H1 (cell line): ENCODE measurements at regions not wholly inside any gene's neighbourhood (a gene's known extent, or its start where the extent isn't known, plus 50 kb on each side); places are given as distances from the start of the nearest gene placed in this dataset.
"Not testable (repeated sequence)": the region's sequence is repeated elsewhere in the genome, so short reads cannot be mapped to it uniquely, and the experiment has no call there.

Experiments used
- CTCF ChIA-PET: fragments of 300-600 bp; sonication (Branson Sonifier 250); formaldehyde crosslinking; loops from one replicate; lab custom pipeline; 2021; ENCODE audit not compliant: partially characterized antibody; lab: Charles Lee
- POLR2A ChIA-PET: fragments of 300-600 bp; sonication (Branson Sonifier 250); formaldehyde crosslinking; loops from one replicate; lab custom pipeline; 2021; ENCODE audit warnings: inconsistent platforms; ENCODE audit not compliant: partially characterized antibody; lab: Charles Lee
- DNase-seq, 2 experiments: peaks; one replicate each; pipeline versions ENCODE4 v3.0.0 to v3.0.0-alpha.2; 2010 to 2022; ENCODE audit warnings: low spot score in 2 of 2, low read depth in 1 of 2, mixed read lengths in 1 of 2
- FAIRE-seq: peaks from 2 replicates; lab custom pipeline; 2011; peaks lifted over from hg19 to GRCh38; lab: Jason Lieb, UNC
- H2AFZ ChIP-seq: 2 replicates; pipeline ENCODE4 v1.8.1; 2012; ENCODE audit warnings: low read length, inconsistent platforms
- H2AK5ac ChIP-seq: 2 replicates; pipeline ENCODE4 v1.6.1; 2013; ENCODE audit warnings: low read depth, low read length
- H2BK120ac ChIP-seq: replicated peaks from 2 replicates; pipeline ENCODE3; 2013; ENCODE audit warnings: low read depth, low read length, inconsistent platforms
- H2BK12ac ChIP-seq: 2 replicates; pipeline ENCODE4 v1.6.1; 2013; ENCODE audit warnings: low read depth, low read length
- H2BK15ac ChIP-seq: 2 replicates; pipeline ENCODE4 v1.6.1; 2013; ENCODE audit warnings: low read length
- H2BK20ac ChIP-seq: 2 replicates; pipeline ENCODE4 v1.6.1; 2013; ENCODE audit warnings: low read length
- H2BK5ac ChIP-seq: 2 replicates; pipeline ENCODE4 v1.6.1; 2013; ENCODE audit warnings: low read depth, low read length
- H3K14ac ChIP-seq: 2 replicates; pipeline ENCODE4 v1.6.1; 2013; ENCODE audit warnings: inconsistent platforms; ENCODE audit not compliant: insufficient read length
- H3K18ac ChIP-seq: 2 replicates; pipeline ENCODE4 v1.6.1; 2013; ENCODE audit warnings: low read length; ENCODE audit errors: extremely low read depth
- H3K23ac ChIP-seq: 2 replicates; pipeline ENCODE4 v1.6.1; 2013; ENCODE audit warnings: inconsistent platforms; ENCODE audit not compliant: insufficient read length
- H3K23me2 ChIP-seq: 2 replicates; pipeline ENCODE4 v1.6.1; 2013; ENCODE audit warnings: low read depth, low read length
- H3K27ac ChIP-seq: 2 replicates; pipeline ENCODE4 v1.6.1; 2011; ENCODE audit warnings: low read depth, low read length, inconsistent platforms
- H3K27me3 ChIP-seq, 4 experiments: replicated peaks in 1 of 4; 1 replicate in 1 of 4; 2 replicates in 3 of 4; pipeline versions ENCODE4 v1.6.1 to v1.8.1; 2011 to 2013; ENCODE audit warnings: low read length in 3 of 4, mild to moderate bottlenecking in 3 of 4, inconsistent platforms in 2 of 4, mixed read lengths in 2 of 4, moderate library complexity in 1 of 4; ENCODE audit not compliant: control insufficient read depth in 3 of 4, insufficient read depth in 3 of 4; ENCODE audit errors: extremely low read depth in 1 of 4
- H3K36me3 ChIP-seq, 4 experiments: 2 replicates each; pipeline versions ENCODE4 v1.6.1 to v1.8.1; 2011 to 2013; ENCODE audit warnings: mild to moderate bottlenecking in 4 of 4, low read length in 3 of 4, moderate library complexity in 2 of 4, control low read depth in 1 of 4, inconsistent platforms in 1 of 4; ENCODE audit not compliant: insufficient read depth in 4 of 4, control insufficient read depth in 2 of 4
- H3K4ac ChIP-seq: replicated peaks from 2 replicates; pipeline ENCODE3; 2013; ENCODE audit warnings: low read length, low read depth, mixed read lengths, inconsistent platforms; ENCODE audit not compliant: insufficient read length
- H3K4me1 ChIP-seq, 4 experiments: replicated peaks in 1 of 4; 1 replicate in 1 of 4; 2 replicates in 3 of 4; pipeline versions ENCODE4 v1.6.1 to v1.8.1; 2011 to 2013; ENCODE audit warnings: low read length in 3 of 4, inconsistent platforms in 2 of 4, mixed read lengths in 1 of 4; ENCODE audit not compliant: insufficient read depth in 4 of 4, control insufficient read depth in 3 of 4
- H3K4me2 ChIP-seq, 2 experiments: 2 replicates each; pipeline versions ENCODE4 v1.6.1 to v1.8.1; 2011 to 2013; ENCODE audit warnings: low read depth in 2 of 2, low read length in 2 of 2, control low read depth in 1 of 2, inconsistent platforms in 1 of 2, mild to moderate bottlenecking in 1 of 2; ENCODE audit not compliant: insufficient read depth in 1 of 2
- H3K4me3 ChIP-seq, 4 experiments: fragments of 200-600, 300-600 bp in 1 of 4; sonication (generic), shearing (Covaris generic), sonication (Bioruptor Twin) in 1 of 4; 2 replicates each; pipeline versions ENCODE4 v1.5.1 to v1.8.1; 2011 to 2016; ENCODE audit warnings: low read length in 4 of 4, low read depth in 3 of 4, control low read depth in 2 of 4, inconsistent platforms in 2 of 4, mild to moderate bottlenecking in 2 of 4, mixed read lengths in 1 of 4, moderate library complexity in 1 of 4; ENCODE audit not compliant: insufficient read depth in 2 of 4; ENCODE audit errors: extremely low read depth in 1 of 4
- H3K56ac ChIP-seq: replicated peaks from 2 replicates; pipeline ENCODE3; 2013; ENCODE audit warnings: low read depth, mild to moderate bottlenecking, mixed read lengths, low read length, inconsistent platforms; ENCODE audit not compliant: insufficient read length
- H3K79me1 ChIP-seq: 2 replicates; pipeline ENCODE4 v1.6.1; 2013; ENCODE audit warnings: low read depth, low read length, control low read depth
- H3K79me2 ChIP-seq, 2 experiments: 2 replicates each; pipeline versions ENCODE4 v1.6.1 to v1.8.1; 2012 to 2013; ENCODE audit warnings: low read length in 2 of 2, mild to moderate bottlenecking in 2 of 2, inconsistent platforms in 1 of 2; ENCODE audit not compliant: insufficient read depth in 2 of 2, control insufficient read depth in 1 of 2
- H3K9ac ChIP-seq, 4 experiments: replicated peaks in 1 of 4; 1 replicate in 1 of 4; 2 replicates in 3 of 4; pipeline versions ENCODE4 v1.6.1 to v1.8.1; 2011 to 2013; ENCODE audit warnings: low read depth in 3 of 4, low read length in 3 of 4, control low read depth in 2 of 4, mild to moderate bottlenecking in 2 of 4, moderate library complexity in 2 of 4, inconsistent platforms in 1 of 4; ENCODE audit errors: extremely low read depth in 1 of 4
- H3K9me3 ChIP-seq, 2 experiments: 2 replicates each; pipeline versions ENCODE4 v1.6.1 to v1.8.1; 2012 to 2013; ENCODE audit warnings: mild to moderate bottlenecking in 2 of 2, moderate library complexity in 2 of 2, control low read depth in 1 of 2, inconsistent platforms in 1 of 2, low read depth in 1 of 2, low read length in 1 of 2, mixed read lengths in 1 of 2; ENCODE audit not compliant: insufficient read depth in 2 of 2
- H4K20me1 ChIP-seq, 2 experiments: replicated peaks in 1 of 2; 2 replicates each; pipeline versions ENCODE3 to v1.8.1; 2011 to 2013; ENCODE audit warnings: inconsistent platforms in 2 of 2, low read length in 2 of 2, mild to moderate bottlenecking in 1 of 2; ENCODE audit not compliant: insufficient read depth in 2 of 2, control insufficient read depth in 1 of 2
- H4K5ac ChIP-seq: 2 replicates; pipeline ENCODE4 v1.6.1; 2013; ENCODE audit warnings: low read length, low read depth, mixed read lengths, inconsistent platforms; ENCODE audit not compliant: insufficient read length
- H4K8ac ChIP-seq: 2 replicates; pipeline ENCODE4 v1.8.0; 2013; ENCODE audit warnings: mild to moderate bottlenecking, moderate library complexity, low read length, inconsistent platforms; ENCODE audit not compliant: insufficient read depth; ENCODE audit errors: extremely low read depth
- H4K91ac ChIP-seq: replicated peaks from 2 replicates; pipeline ENCODE3; 2013; ENCODE audit warnings: low read length, mixed read lengths, inconsistent platforms; ENCODE audit not compliant: insufficient read length
- WGBS, 2 experiments: shearing (Covaris generic) in 1 of 2; methylation state at CpG; one replicate each; pipeline versions ENCODE4 v1.1.6 to v1.1.7; 2013 to 2015; ENCODE audit warnings: low lambda C conversion rate in 2 of 2, mixed read lengths in 2 of 2, inconsistent platforms in 1 of 2, low coverage in 1 of 2, missing lambda C conversion rate in 1 of 2; ENCODE audit not compliant: insufficient replicate concordance in 2 of 2, insufficient coverage in 1 of 2, insufficient read length in 1 of 2; ENCODE audit errors: extremely low coverage in 1 of 2, missing lambda C conversion rate in 1 of 2; 5-methylcytosine and 5-hydroxymethylcytosine counted together

DNA sequence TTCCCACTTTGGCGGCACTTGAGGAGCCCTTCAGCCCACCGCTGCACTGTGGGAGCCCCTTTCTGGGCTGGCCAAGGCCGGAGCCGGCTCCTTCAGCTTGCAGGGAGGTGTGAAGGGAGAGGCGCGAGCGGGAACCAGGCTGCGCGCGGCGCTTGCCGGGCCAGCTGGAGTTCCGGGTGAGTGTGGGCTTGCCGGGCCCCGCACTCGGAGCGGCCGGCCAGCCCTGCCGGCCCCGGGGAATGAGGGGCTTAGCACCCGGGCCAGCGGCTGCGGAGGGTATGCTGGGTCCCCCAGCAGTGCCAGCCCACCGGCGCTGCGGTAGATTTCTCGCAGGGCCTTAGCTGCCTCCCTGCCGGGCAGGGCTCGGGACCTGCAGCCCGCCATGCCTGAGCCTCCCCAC is 60.2 kb upstream of the GJB6 start:
- H4K8ac ChIP-seq, H3K9me3 ChIP-seq, H3K4me2 ChIP-seq, H3K4ac ChIP-seq, H4K20me1 ChIP-seq, H3K79me1 ChIP-seq, H3K79me2 ChIP-seq, H3K14ac ChIP-seq, H3K56ac ChIP-seq, H2BK15ac ChIP-seq, H3K36me3 ChIP-seq, H4K91ac ChIP-seq, H3K18ac ChIP-seq, H4K5ac ChIP-seq, DNase-seq, H2AK5ac ChIP-seq, H2BK12ac ChIP-seq, H3K27me3 ChIP-seq, H2BK5ac ChIP-seq, H3K4me1 ChIP-seq, FAIRE-seq, H3K27ac ChIP-seq, H3K23ac ChIP-seq, H2BK120ac ChIP-seq, POLR2A ChIA-PET, H3K23me2 ChIP-seq, H2AFZ ChIP-seq, H3K4me3 ChIP-seq, H3K9ac ChIP-seq, H2BK20ac ChIP-seq: not testable (repeated sequence)
- 96% methylated on average over 11 of the region's 30 CpGs; no CpG with 5 or more reads in 1 of the 2 experiments for WGBS, 2 experiments
- CTCF ChIA-PET: interaction anchor here (0.8 to 3.1 kb wide), 4 partner anchors 11 to 95 kb away, joined by 4 to 22 read pairs (median 6); no protein-coding TSS in a partner anchor
